HEK293 (cell line): ENCODE measurements at regions not wholly inside any gene's neighbourhood (a gene's known extent, or its start where the extent isn't known, plus 50 kb on each side); places are given as distances from the start of the nearest gene placed in this dataset.

Experiments used
- BCL6B ChIP-seq: fragments of 450-650 bp; formaldehyde crosslinking; IDR thresholded peaks from 2 replicates; pipeline ENCODE4 v1.5.1; 2017; ENCODE audit warnings: missing biosample characterization, missing genetic modification characterization
- PRDM2 ChIP-seq: fragments of 450-650 bp; formaldehyde crosslinking; IDR thresholded peaks from 2 replicates; pipeline ENCODE4 v1.5.1; 2016; ENCODE audit warnings: missing biosample characterization, missing genetic modification characterization, borderline replicate concordance
- RBAK ChIP-seq: fragments of 450-650 bp; formaldehyde crosslinking; IDR thresholded peaks from 2 replicates; pipeline ENCODE4 v1.5.1; 2016; ENCODE audit warnings: missing biosample characterization, missing genetic modification characterization
- ZNF548 ChIP-seq: fragments of 450-650 bp; formaldehyde crosslinking; IDR thresholded peaks from 2 replicates; pipeline ENCODE4 v1.5.1; 2016; ENCODE audit warnings: missing biosample characterization, missing genetic modification characterization

- TF ChIP-seq ZNF548 (tag by site-specific recombination) (no peak), BCL6B (tag by site-specific recombination) (no peak), PRDM2 (tag by site-specific recombination) (no peak), RBAK (tag by site-specific recombination) (no peak)
Observed at GRCh38 chr7:17126413-17127268, 171.8 kb upstream of the AHR start.
